ENCODE measurements at regions not wholly inside any gene's neighbourhood (a gene's known extent, or its start where the extent isn't known, plus 50 kb on each side); places are given as distances from the start of the nearest gene placed in this dataset.

DNA sequence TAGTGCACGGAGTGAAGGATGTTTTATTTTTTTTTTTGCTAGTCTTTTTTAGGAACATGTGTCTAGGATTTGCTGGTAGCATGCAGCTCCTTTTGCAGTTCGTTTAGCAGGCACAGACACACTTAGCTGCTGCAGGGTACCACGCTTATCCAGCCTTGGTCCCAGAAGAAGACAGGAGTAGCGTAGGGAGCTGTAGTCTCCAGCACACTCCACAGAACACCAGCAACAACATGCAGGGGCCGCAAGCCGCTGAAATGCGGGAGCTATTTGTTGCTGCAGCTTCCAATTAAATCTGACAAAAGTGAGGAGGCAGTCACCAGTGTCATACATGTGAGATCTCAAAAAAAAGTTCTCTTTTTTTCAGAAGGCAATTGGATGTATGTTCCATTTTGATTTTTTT lies 486.2 kb upstream of the KLF6 start:
- Histone ChIP-seq H3K23ac (ENCODE audit: insufficient read length, low read depth, low read length) (no peak overlapping the region), H3K79me1 (ENCODE audit: insufficient read depth, low read depth, low read length, poor library complexity, severe bottlenecking) (no peaks in the 10 kb centered on the region), H3K56ac (ENCODE audit: insufficient read length, low read depth, low read length) (no peak overlapping the region), H3K27ac (ENCODE audit: insufficient read length, low read depth, low read length) (no peak overlapping the region), H4K91ac (ENCODE audit: insufficient read length, low read depth, low read length) (no peak overlapping the region), H3T11ph (ENCODE audit: low read length) (no peak overlapping the region), H4K20me1 (ENCODE audit: control insufficient read depth, insufficient read depth, insufficient read length) (no peaks in the 10 kb centered on the region), H3K27me3 (ENCODE audit: insufficient read depth, low read length) (no peaks in the 10 kb centered on the region), H3K4ac (ENCODE audit: low read depth, low read length) (no peak overlapping the region), H3K4me1 (ENCODE audit: insufficient read depth, low read length) (no peaks in the 10 kb centered on the region), H2AFZ (ENCODE audit: low read length) (no peak overlapping the region), H2BK5ac (ENCODE audit: insufficient read length, low read length) (no peak overlapping the region), H2BK12ac (ENCODE audit: insufficient read length, low read depth, low read length) (no peak overlapping the region), H2BK120ac (ENCODE audit: low read depth, low read length, poor library complexity, severe bottlenecking) (no peak overlapping the region), H2BK20ac (ENCODE audit: low read depth, low read length, poor library complexity, severe bottlenecking) (no peak overlapping the region), H3K23me2 (ENCODE audit: insufficient read length, low read depth, low read length, poor library complexity, severe bottlenecking) (no peaks in the 10 kb centered on the region), H3K14ac (ENCODE audit: insufficient read depth, low read length) (no peak overlapping the region), H4K8ac (replicated peaks; ENCODE audit: insufficient read length, low read depth, low read length) (no peak overlapping the region), H3K4me2 (ENCODE audit: insufficient read depth, insufficient read length, low read length) (no peak overlapping the region), H4K5ac (ENCODE audit: insufficient read length, low read depth, low read length) (no peak overlapping the region), H2AK5ac (ENCODE audit: insufficient read length, low read length) (no peak overlapping the region), H3K9ac (ENCODE audit: extremely low read depth, insufficient read length, low read length) (no peak overlapping the region), H3K79me2 (ENCODE audit: insufficient read depth, low read length) (no peaks in the 10 kb centered on the region), H2BK15ac (ENCODE audit: low read depth, low read length) (no peak overlapping the region), H3K18ac (ENCODE audit: insufficient read length, low read depth, low read length) (no peak overlapping the region), H3K9me3 (ENCODE audit: control insufficient read depth, low read depth, low read length) (peaks cover 7% of the 10 kb centered on the region)
- Mint-ChIP-seq H3K4me1 (no peaks in the 10 kb centered on the region), H3K27ac (no peak overlapping the region; a peak in 1 of 7 replicates), H3K27me3 (ENCODE audit: low read depth) (no peaks in the 10 kb centered on the region), H3K36me3 (ENCODE audit: insufficient read depth in 1 of 3, low read depth in 3 of 3) (peaks cover 13 to 24% (median 16%) of the 10 kb centered on the region in 3 experiments), H3K9me3 (peaks cover 27 to 39% of the 10 kb centered on the region in 2 experiments), H3K4me3 (no peak overlapping the region)
- DNase-seq = no peak
- no CpG with 5 or more reads among the region's 7 CpGs for WGBS (ENCODE audit: extremely low coverage, insufficient read length, low lambda C conversion rate)
- TF ChIP-seq, protein P1, sequence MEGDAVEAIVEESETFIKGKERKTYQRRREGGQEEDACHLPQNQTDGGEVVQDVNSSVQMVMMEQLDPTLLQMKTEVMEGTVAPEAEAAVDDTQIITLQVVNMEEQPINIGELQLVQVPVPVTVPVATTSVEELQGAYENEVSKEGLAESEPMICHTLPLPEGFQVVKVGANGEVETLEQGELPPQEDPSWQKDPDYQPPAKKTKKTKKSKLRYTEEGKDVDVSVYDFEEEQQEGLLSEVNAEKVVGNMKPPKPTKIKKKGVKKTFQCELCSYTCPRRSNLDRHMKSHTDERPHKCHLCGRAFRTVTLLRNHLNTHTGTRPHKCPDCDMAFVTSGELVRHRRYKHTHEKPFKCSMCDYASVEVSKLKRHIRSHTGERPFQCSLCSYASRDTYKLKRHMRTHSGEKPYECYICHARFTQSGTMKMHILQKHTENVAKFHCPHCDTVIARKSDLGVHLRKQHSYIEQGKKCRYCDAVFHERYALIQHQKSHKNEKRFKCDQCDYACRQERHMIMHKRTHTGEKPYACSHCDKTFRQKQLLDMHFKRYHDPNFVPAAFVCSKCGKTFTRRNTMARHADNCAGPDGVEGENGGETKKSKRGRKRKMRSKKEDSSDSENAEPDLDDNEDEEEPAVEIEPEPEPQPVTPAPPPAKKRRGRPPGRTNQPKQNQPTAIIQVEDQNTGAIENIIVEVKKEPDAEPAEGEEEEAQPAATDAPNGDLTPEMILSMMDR (conservative IDR thresholded peaks at IDR 0.05) = no peak
